ENCODE measurements at regions not wholly inside any gene's neighbourhood (a gene's known extent, or its start where the extent isn't known, plus 50 kb on each side); places are given as distances from the start of the nearest gene placed in this dataset.
"Not testable (repeated sequence)": the region's sequence is repeated elsewhere in the genome, so short reads cannot be mapped to it uniquely, and the experiment has no call there.

GRCh38 chr2:236370847-236371409 is 106.7 kb upstream of the ASB18 start:
- DNase-seq (ENCODE audit: low read depth, low spot score), result no peak

GRCh38 chr2:236375973-236376476 is 111.8 kb upstream of the ASB18 start:
- no peak for DNase-seq (ENCODE audit: low read depth, low spot score)

GRCh38 chr2:236376566-236377244 is 112.5 kb upstream of the ASB18 start:
- DNase-seq (ENCODE audit: low read depth, low spot score), result no peak

- no peak for DNase-seq (ENCODE audit: low read depth, low spot score)
Measured at GRCh38 chr2:236380051-236380612, 115.9 kb upstream of the ASB18 start.

- DNase-seq (ENCODE audit: low read depth, low spot score), result not testable (repeated sequence)
Measured at GRCh38 chr2:236381253-236381652, 117.0 kb upstream of the ASB18 start.

GRCh38 chr2:236389284-236390216 is 125.3 kb upstream of the ASB18 start:
- not testable (repeated sequence) for DNase-seq (ENCODE audit: low read depth, low spot score)

- DNase-seq (ENCODE audit: low read depth, low spot score), result no peak
Measured at GRCh38 chr2:236393101-236393500, 128.9 kb upstream of the ASB18 start.

- DNase-seq (ENCODE audit: low read depth, low spot score), result no peak
Measured at GRCh38 chr2:236393581-236393980, 129.4 kb upstream of the ASB18 start.

- DNase-seq (ENCODE audit: low read depth, low spot score), result no peak
Measured at GRCh38 chr2:236394571-236394970, 130.4 kb upstream of the ASB18 start.

- no peak for DNase-seq (ENCODE audit: low read depth, low spot score)
Measured at GRCh38 chr2:236395067-236395466, 130.9 kb upstream of the ASB18 start.

GRCh38 chr2:236396818-236397350 is 132.7 kb upstream of the ASB18 start:
- no peak for DNase-seq (ENCODE audit: low read depth, low spot score)

- no peak for DNase-seq (ENCODE audit: low read depth, low spot score)
Measured at GRCh38 chr2:236397681-236398080, 133.5 kb upstream of the ASB18 start.

- DNase-seq (ENCODE audit: low read depth, low spot score), result no peak
Measured at GRCh38 chr2:236399409-236399808, 135.2 kb upstream of the ASB18 start.

GRCh38 chr2:236400046-236400574 is 135.9 kb upstream of the ASB18 start:
- DNase-seq (ENCODE audit: low read depth, low spot score), result no peak

GRCh38 chr2:236400594-236401360 is 136.6 kb upstream of the ASB18 start:
- DNase-seq (ENCODE audit: low read depth, low spot score), result no peak

GRCh38 chr2:236402033-236402790 is 138.0 kb upstream of the ASB18 start:
- DNase-seq (ENCODE audit: low read depth, low spot score), result no peak

- no peak for DNase-seq (ENCODE audit: low read depth, low spot score)
Measured at GRCh38 chr2:236403125-236403524, 138.9 kb upstream of the ASB18 start.

- DNase-seq (ENCODE audit: low read depth, low spot score), result no peak
Measured at GRCh38 chr2:236403811-236404210, 139.6 kb upstream of the ASB18 start.

- DNase-seq (ENCODE audit: low read depth, low spot score), result no peak
Measured at GRCh38 chr2:236404346-236404745, 140.1 kb upstream of the ASB18 start.

- no peak for DNase-seq (ENCODE audit: low read depth, low spot score)
Measured at GRCh38 chr2:236405357-236405756, 141.2 kb upstream of the ASB18 start.
